HCT116 (cell line): ENCODE measurements at regions not wholly inside any gene's neighbourhood (a gene's known extent, or its start where the extent isn't known, plus 50 kb on each side); places are given as distances from the start of the nearest gene placed in this dataset.

ENCODE experiments used
- ATAC-seq: fragments of 200-7000 bp; cut with Tn5 transposase; 2 replicates; pipeline ENCODE4 v1.9.1; 2020; ENCODE audit warnings: mild to moderate bottlenecking, moderate library complexity
- BruUV-seq: library from RNA; stranded (reverse); fragments of 400-500 nt; replicated peaks from 2 replicates; lab custom pipeline; 2021; lab: Mats Ljungman, UMichigan
- CTCF ChIA-PET: fragments of 300-600 bp; sonication (Branson Sonifier 250); formaldehyde crosslinking; loops from one replicate; lab custom pipeline; 2021; ENCODE audit warnings: antibody characterized with exemption; lab: Charles Lee
- POLR2A ChIA-PET: fragments of 300-600, 350-600 bp; sonication (Branson Sonifier 250); formaldehyde crosslinking; loops from one replicate; lab custom pipeline; 2021; ENCODE audit warnings: antibody characterized with exemption; lab: Charles Lee
- RAD21 ChIA-PET, 2 experiments: fragments of 300-600 bp; sonication (Branson Sonifier 250); formaldehyde crosslinking; loops; one replicate each; lab custom pipeline; 2023; ENCODE audit warnings: low total read pairs in 2 of 2; ENCODE audit not compliant: uncharacterized antibody in 2 of 2, unreplicated experiment in 2 of 2, low non-redundant PET in 1 of 2; lab: Charles Lee
- DNase-seq: peaks from one replicate; pipeline ENCODE4 v3.0.0-alpha.2; 2010; ENCODE audit warnings: low read depth, low spot score
- H2AFZ ChIP-seq: fragments of 200-600 bp; shearing (Covaris generic), sonication (generic); 2 replicates; pipeline ENCODE4 v1.6.1; 2017; ENCODE audit warnings: low read depth, mixed run types, mixed read lengths, antibody characterized with exemption, low read length; ENCODE audit not compliant: poor library complexity, severe bottlenecking
- H3K27ac ChIP-seq: 2 replicates; pipeline ENCODE4 v1.5.1; 2012; ENCODE audit warnings: low read depth, low read length
- H3K27me3 ChIP-seq: fragments of 200-600 bp; sonication (generic); 2 replicates; pipeline ENCODE4 v1.6.1; 2016; ENCODE audit warnings: mixed run types, low read length, mixed read lengths; ENCODE audit not compliant: insufficient read depth
- H3K36me3 ChIP-seq, 2 experiments: fragments of 200-500 bp in 1 of 2; fragments of 200-600 bp in 1 of 2; sonication (Bioruptor generic) in 1 of 2; sonication (generic) in 1 of 2; 2 replicates each; pipeline versions ENCODE4 v1.5.1 to v1.6.1; 2014 to 2016; ENCODE audit warnings: low read length in 2 of 2, inconsistent platforms in 1 of 2, mixed read lengths in 1 of 2, mixed run types in 1 of 2; ENCODE audit not compliant: insufficient read depth in 2 of 2, control insufficient read depth in 1 of 2
- H3K4me1 ChIP-seq, 2 experiments: fragments of 200-600 bp in 1 of 2; sonication (generic) in 1 of 2; 2 replicates each; pipeline versions ENCODE4 v1.5.1 to v1.6.1; 2012 to 2017; ENCODE audit warnings: low read length in 2 of 2, inconsistent platforms in 1 of 2, mild to moderate bottlenecking in 1 of 2, mixed read lengths in 1 of 2, mixed run types in 1 of 2, moderate library complexity in 1 of 2; ENCODE audit not compliant: insufficient read depth in 2 of 2, control insufficient read depth in 1 of 2
- H3K4me2 ChIP-seq: fragments of 200-600 bp; sonication (generic); 2 replicates; pipeline ENCODE4 v1.6.1; 2017; ENCODE audit warnings: mixed run types, low read length, mixed read lengths
- H3K4me3 ChIP-seq, 2 experiments: fragments of 200-600 bp in 1 of 2; sonication (generic) in 1 of 2; replicated peaks in 1 of 2; 2 replicates each; pipeline ENCODE4 v1.5.1; 2011 to 2016; ENCODE audit warnings: low read length in 2 of 2, control low read depth in 1 of 2, low read depth in 1 of 2, mild to moderate bottlenecking in 1 of 2, mixed read lengths in 1 of 2, mixed run types in 1 of 2
- H3K79me2 ChIP-seq: fragments of 200-600 bp; sonication (generic); 2 replicates; pipeline ENCODE4 v1.6.1; 2017; ENCODE audit warnings: mild to moderate bottlenecking, mixed run types, low read length, moderate library complexity, mixed read lengths; ENCODE audit not compliant: insufficient read depth
- H3K9ac ChIP-seq: fragments of 200-600 bp; sonication (generic); 2 replicates; pipeline ENCODE4 v1.6.1; 2016; ENCODE audit warnings: low read length, mixed read lengths
- H3K9me2 ChIP-seq: fragments of 200-600 bp; sonication (generic), shearing (Covaris generic); 2 replicates; pipeline ENCODE4 v1.6.1; 2017; ENCODE audit warnings: mixed run types, mild to moderate bottlenecking, moderate library complexity; ENCODE audit not compliant: insufficient read depth
- H3K9me3 ChIP-seq, 2 experiments: fragments of 200-500 bp in 1 of 2; fragments of 200-600 bp in 1 of 2; sonication (Bioruptor generic) in 1 of 2; sonication (generic) in 1 of 2; 2 replicates each; pipeline ENCODE4 v1.6.1; 2014 to 2017; ENCODE audit warnings: low read length in 2 of 2, mixed read lengths in 2 of 2, inconsistent platforms in 1 of 2, low read depth in 1 of 2, mild to moderate bottlenecking in 1 of 2, mixed run types in 1 of 2, moderate library complexity in 1 of 2; ENCODE audit not compliant: control insufficient read depth in 1 of 2, insufficient read depth in 1 of 2
- H4K20me1 ChIP-seq: fragments of 200-600 bp; sonication (generic), shearing (Covaris generic); 2 replicates; pipeline ENCODE4 v1.6.1; 2017; ENCODE audit warnings: mixed run types, mild to moderate bottlenecking, moderate library complexity; ENCODE audit not compliant: insufficient read depth
- CBX3 ChIP-seq: IDR thresholded peaks from 2 replicates; pipeline ENCODE4 v1.6.1; 2012; ENCODE audit warnings: low read depth
- EGR1 ChIP-seq: IDR thresholded peaks from 2 replicates; pipeline ENCODE4 v1.6.1; 2012; ENCODE audit warnings: low read depth
- EZH2 ChIP-seq: fragments of 200-600 bp; sonication (generic); IDR thresholded peaks from 2 replicates; pipeline ENCODE4 v1.6.1; 2017; ENCODE audit warnings: antibody characterized with exemption, mixed run types
- EZH2phosphoT487 ChIP-seq: fragments of 200-600 bp; IDR thresholded peaks from 2 replicates; pipeline ENCODE4 v1.6.1; 2018; ENCODE audit warnings: antibody characterized with exemption, borderline replicate concordance
- FOSL1 ChIP-seq: IDR thresholded peaks from 2 replicates; pipeline ENCODE4 v1.6.1; 2012; ENCODE audit warnings: low read depth
- RAD21 ChIP-seq: IDR thresholded peaks from 2 replicates; pipeline ENCODE4 v1.6.1; 2012; ENCODE audit warnings: low read depth, mild to moderate bottlenecking
- SP1 ChIP-seq: IDR thresholded peaks from 2 replicates; pipeline ENCODE4 v1.6.1; 2012; ENCODE audit warnings: low read depth
- TCF7L2 ChIP-seq: IDR thresholded peaks from 2 replicates; pipeline ENCODE4 v1.7.0; 2011; ENCODE audit warnings: borderline replicate concordance, inconsistent platforms; ENCODE audit not compliant: insufficient read depth, insufficient read length; ENCODE audit errors: extremely low read depth
- intact Hi-C: fragments of 100-400 bp; cut with micrococcal nuclease; formaldehyde crosslinking; loops from 2 replicates; pipeline ENCODE4 v1.10.0; 2022
- TF ChIP-seq, protein P1 (sequence below): IDR thresholded peaks from 2 replicates; pipeline ENCODE4 v1.6.1; 2011; ENCODE audit warnings: mild to moderate bottlenecking, low read length, moderate library complexity; ENCODE audit not compliant: insufficient replicate concordance; ENCODE audit errors: extremely low read depth
- TF ChIP-seq, protein P2 (sequence below): IDR thresholded peaks from 2 replicates; pipeline ENCODE4 v1.6.1; 2012

DNA sequence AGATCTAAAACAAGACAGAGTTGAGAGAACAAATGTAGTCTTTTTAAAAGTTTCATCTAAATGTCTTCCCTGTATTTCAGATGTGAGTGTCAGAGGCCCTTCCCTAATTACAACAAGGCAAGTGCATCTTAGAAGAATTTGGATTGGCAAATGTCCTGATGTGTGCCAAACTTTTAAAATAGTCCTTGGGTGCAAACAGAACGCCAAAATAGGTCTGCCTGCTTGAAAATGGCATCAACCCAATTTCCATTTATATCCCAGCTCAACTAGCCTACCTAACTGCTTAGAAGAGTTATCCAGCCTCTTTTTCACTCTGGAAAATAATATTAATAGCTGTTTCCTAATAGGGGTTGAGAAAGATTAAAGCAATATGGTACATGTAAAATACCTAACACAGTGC lies 311.8 kb upstream of the ARRDC4 start:
- DNase-seq (no peak), ATAC-seq (no peak)
- Histone ChIP-seq H3K9me2 (no peaks in the 10 kb centered on the region), H4K20me1 (no peaks in the 10 kb centered on the region), H3K4me3 (no peak overlapping the region), H3K9ac (no peak overlapping the region), H3K4me2 (no peak overlapping the region), H3K27me3 (no peaks in the 10 kb centered on the region), H3K36me3 (no peaks in the 10 kb centered on the region), H3K9me3 (no peaks in the 10 kb centered on the region; a peak in 1 of 4 replicates), H3K4me1 (no peaks in the 10 kb centered on the region), H3K79me2 (no peaks in the 10 kb centered on the region), H3K27ac (no peak overlapping the region), H2AFZ (no peak overlapping the region)
- CTCF ChIA-PET, result no interaction called here
- TF ChIP-seq EGR1, result no peak
- no peak for TF ChIP-seq RAD21
- TF ChIP-seq SP1, result no peak
- TF ChIP-seq, protein P1, sequence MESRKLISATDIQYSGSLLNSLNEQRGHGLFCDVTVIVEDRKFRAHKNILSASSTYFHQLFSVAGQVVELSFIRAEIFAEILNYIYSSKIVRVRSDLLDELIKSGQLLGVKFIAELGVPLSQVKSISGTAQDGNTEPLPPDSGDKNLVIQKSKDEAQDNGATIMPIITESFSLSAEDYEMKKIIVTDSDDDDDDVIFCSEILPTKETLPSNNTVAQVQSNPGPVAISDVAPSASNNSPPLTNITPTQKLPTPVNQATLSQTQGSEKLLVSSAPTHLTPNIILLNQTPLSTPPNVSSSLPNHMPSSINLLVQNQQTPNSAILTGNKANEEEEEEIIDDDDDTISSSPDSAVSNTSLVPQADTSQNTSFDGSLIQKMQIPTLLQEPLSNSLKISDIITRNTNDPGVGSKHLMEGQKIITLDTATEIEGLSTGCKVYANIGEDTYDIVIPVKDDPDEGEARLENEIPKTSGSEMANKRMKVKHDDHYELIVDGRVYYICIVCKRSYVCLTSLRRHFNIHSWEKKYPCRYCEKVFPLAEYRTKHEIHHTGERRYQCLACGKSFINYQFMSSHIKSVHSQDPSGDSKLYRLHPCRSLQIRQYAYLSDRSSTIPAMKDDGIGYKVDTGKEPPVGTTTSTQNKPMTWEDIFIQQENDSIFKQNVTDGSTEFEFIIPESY, result no peak
- TF ChIP-seq TCF7L2, result no peak
- TF ChIP-seq CBX3, result no peak
- no peak for TF ChIP-seq EZH2
- TF ChIP-seq FOSL1, result no peak
- TF ChIP-seq EZH2phosphoT487, result no peak
- TF ChIP-seq, protein P2, sequence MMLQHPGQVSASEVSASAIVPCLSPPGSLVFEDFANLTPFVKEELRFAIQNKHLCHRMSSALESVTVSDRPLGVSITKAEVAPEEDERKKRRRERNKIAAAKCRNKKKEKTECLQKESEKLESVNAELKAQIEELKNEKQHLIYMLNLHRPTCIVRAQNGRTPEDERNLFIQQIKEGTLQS, result no peak
- RAD21 ChIA-PET, result no interaction called here
- POLR2A ChIA-PET, result no interaction called here
- intact Hi-C loops, result no loop called here
- no TSS peak for BruUV-seq
